CD4-positive, alpha-beta T cell (primary cell): ENCODE measurements at regions not wholly inside any gene's neighbourhood (a gene's known extent, or its start where the extent isn't known, plus 50 kb on each side); places are given as distances from the start of the nearest gene placed in this dataset.

Experiments
- ATAC-seq: fragments of 200-7000 bp; cut with Tn5 transposase; one replicate; pipeline ENCODE4 v1.10.0; 2022; ENCODE audit warnings: mild to moderate bottlenecking; ENCODE audit not compliant: poor library complexity
- CTCF ChIA-PET: fragments of 350-600 bp; sonication (Branson Sonifier 250); formaldehyde crosslinking; loops from one replicate; lab custom pipeline; 2021; ENCODE audit warnings: antibody characterized with exemption, inconsistent platforms; lab: Charles Lee
- POLR2A ChIA-PET: fragments of 350-600 bp; sonication (Branson Sonifier 250); formaldehyde crosslinking; loops from one replicate; lab custom pipeline; 2021; ENCODE audit warnings: antibody characterized with exemption, inconsistent platforms; lab: Charles Lee
- DNase-seq, 14 experiments: peaks; one replicate each; pipeline ENCODE4 v3.0.0-alpha.2; 2013 to 2020; ENCODE audit warnings: mixed read lengths in 2 of 14
- H3K27ac ChIP-seq, 2 donors: one replicate each; pipeline versions ENCODE4 v1.5.1 to v1.7.0; 2013; ENCODE audit warnings: low read length in 2 of 2, low read depth in 1 of 2, mild to moderate bottlenecking in 1 of 2
- H3K27me3 ChIP-seq, 2 experiments: 1 replicate in 1 of 2; 2 replicates in 1 of 2; pipeline versions ENCODE4 v1.6.1 to v1.7.0; 2013; ENCODE audit warnings: low read length in 2 of 2, control low read depth in 1 of 2, mild to moderate bottlenecking in 1 of 2, moderate library complexity in 1 of 2; ENCODE audit not compliant: insufficient read depth in 2 of 2, control insufficient read depth in 1 of 2
- H3K36me3 ChIP-seq: one replicate; pipeline ENCODE4 v1.6.1; 2013; ENCODE audit warnings: low read length, control low read depth; ENCODE audit not compliant: insufficient read depth
- H3K4me1 ChIP-seq: one replicate; pipeline ENCODE4 v1.6.1; 2013; ENCODE audit warnings: low read length, control low read depth; ENCODE audit not compliant: insufficient read depth
- H3K4me3 ChIP-seq: one replicate; pipeline ENCODE4 v1.5.1; 2013; ENCODE audit warnings: mild to moderate bottlenecking, low read length, moderate library complexity
- H3K9me3 ChIP-seq, 2 experiments: 1 replicate in 1 of 2; 2 replicates in 1 of 2; pipeline versions ENCODE4 v1.6.1 to v1.7.0; 2013; ENCODE audit warnings: low read length in 2 of 2, mild to moderate bottlenecking in 2 of 2, control low read depth in 1 of 2, moderate library complexity in 1 of 2; ENCODE audit not compliant: control insufficient read depth in 1 of 2, insufficient read depth in 1 of 2
- H3K27ac Mint-ChIP-seq: one replicate; pipeline ENCODE4 v1.8.0; 2020; ENCODE audit warnings: mixed read lengths
- H3K27me3 Mint-ChIP-seq: one replicate; pipeline ENCODE4 v1.8.0; 2021; ENCODE audit warnings: mixed read lengths
- H3K36me3 Mint-ChIP-seq: one replicate; pipeline ENCODE4 v1.8.0; 2021; ENCODE audit warnings: low read depth, mixed read lengths
- H3K4me1 Mint-ChIP-seq: one replicate; pipeline ENCODE4 v1.8.0; 2021; ENCODE audit warnings: low read depth, mixed read lengths
- H3K4me3 Mint-ChIP-seq: one replicate; pipeline ENCODE4 v1.8.0; 2020; ENCODE audit warnings: mild to moderate bottlenecking, mixed read lengths
- H3K9me3 Mint-ChIP-seq: one replicate; pipeline ENCODE4 v1.8.0; 2020; ENCODE audit warnings: mixed read lengths
- CTCF ChIP-seq: fragments of 200-600 bp; IDR thresholded peaks from one replicate; pipeline ENCODE4 v1.8.0; 2022; ENCODE audit warnings: antibody characterized with exemption, mild to moderate bottlenecking
- intact Hi-C, 2 experiments: fragments of 100-400 bp; cut with DNase I in 1 of 2; cut with micrococcal nuclease in 1 of 2; formaldehyde crosslinking; loops; one replicate each; pipeline versions ENCODE4 v1.15.1 to v1.9.0; 2023 to 2025; cut with DNase I, micrococcal nuclease

- Mint-ChIP-seq H3K27ac (no peak overlapping the region), H3K4me1 (no peaks in the 10 kb centered on the region), H3K36me3 (no peaks in the 10 kb centered on the region), H3K27me3 (peaks cover 18% of the 10 kb centered on the region), H3K4me3 (no peak overlapping the region), H3K9me3 (no peaks in the 10 kb centered on the region)
- no peaks in the 10 kb centered on the region for H3K36me3 ChIP-seq
- no peak overlapping the region for H3K4me3 ChIP-seq
- H3K27ac ChIP-seq, result no peak overlapping the region
- ATAC-seq (no peak), DNase-seq (no peak)
- CTCF ChIA-PET, result no interaction called here
- intact Hi-C loops, result no loop called here
- H3K4me1 ChIP-seq, result no peaks in the 10 kb centered on the region
- peaks cover 0 to 10% of the 10 kb centered on the region in 2 experiments for H3K27me3 ChIP-seq
- POLR2A ChIA-PET, result no interaction called here
- no peak for TF ChIP-seq CTCF
- no peaks in the 10 kb centered on the region for H3K9me3 ChIP-seq
These were observed 108.8 kb upstream of the MAGI3 start for GRCh38 chr1:113281550-113281949.

GRCh38 chr1:113282008-113282892, 108.1 kb upstream of the MAGI3 start:
- ATAC-seq (no peak), DNase-seq (no peak)
- H3K4me3 Mint-ChIP-seq, result no peak overlapping the region
- intact Hi-C loops, result no loop called here
- peaks cover 0 to 10% of the 10 kb centered on the region in 2 experiments for H3K27me3 ChIP-seq
- peaks cover 18% of the 10 kb centered on the region for H3K27me3 Mint-ChIP-seq
- H3K4me1 ChIP-seq, result no peaks in the 10 kb centered on the region
- no peak overlapping the region for H3K27ac Mint-ChIP-seq
- TF ChIP-seq CTCF, result no peak
- H3K4me1 Mint-ChIP-seq, result no peaks in the 10 kb centered on the region
- no peak overlapping the region for H3K4me3 ChIP-seq
- H3K27ac ChIP-seq, result no peak overlapping the region
- H3K36me3 ChIP-seq, result no peaks in the 10 kb centered on the region
- POLR2A ChIA-PET, result no interaction called here
- no peaks in the 10 kb centered on the region for H3K9me3 Mint-ChIP-seq
- no peaks in the 10 kb centered on the region for H3K36me3 Mint-ChIP-seq
- no peaks in the 10 kb centered on the region for H3K9me3 ChIP-seq
- CTCF ChIA-PET, result no interaction called here

DNA sequence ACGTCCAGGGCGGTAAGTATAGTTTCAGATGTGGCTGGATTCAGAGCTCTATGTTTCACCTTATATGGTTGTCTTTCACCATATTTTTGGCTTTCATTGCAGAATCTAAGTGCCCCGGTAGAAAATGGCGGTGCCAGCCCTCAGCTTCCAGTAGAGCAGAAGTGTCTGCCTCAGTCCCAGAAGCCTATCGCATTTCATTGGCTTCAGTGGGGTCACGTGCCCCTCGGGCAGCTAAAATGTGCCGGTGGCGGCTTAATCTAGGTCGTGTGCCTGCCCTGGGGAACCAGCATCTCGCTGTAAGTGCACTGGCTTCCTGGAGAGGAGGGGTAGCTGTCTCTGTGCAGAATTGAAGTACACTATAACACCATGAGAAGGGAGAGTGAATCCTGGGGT, 107.4 kb upstream of the MAGI3 start:
- Histone ChIP-seq H3K36me3 (no peaks in the 10 kb centered on the region), H3K27me3 (peaks cover 0 to 10% of the 10 kb centered on the region in 2 experiments), H3K9me3 (no peaks in the 10 kb centered on the region), H3K4me3 (no peak overlapping the region), H3K27ac (no peak overlapping the region), H3K4me1 (no peaks in the 10 kb centered on the region)
- ChIA-PET POLR2A (no interaction called here), CTCF (no interaction called here)
- intact Hi-C loops, result no loop called here
- no peaks in the 10 kb centered on the region for H3K4me1 Mint-ChIP-seq
- H3K27ac Mint-ChIP-seq, result no peak overlapping the region
- no peaks in the 10 kb centered on the region for H3K36me3 Mint-ChIP-seq
- no peak for TF ChIP-seq CTCF
- no peaks in the 10 kb centered on the region for H3K9me3 Mint-ChIP-seq
- DNase-seq, result no peak
- ATAC-seq, result no peak
- H3K4me3 Mint-ChIP-seq, result no peak overlapping the region
- peaks cover 18% of the 10 kb centered on the region for H3K27me3 Mint-ChIP-seq
